ENCODE measurements at regions not wholly inside any gene's neighbourhood (a gene's known extent, or its start where the extent isn't known, plus 50 kb on each side); places are given as distances from the start of the nearest gene placed in this dataset.

DNA sequence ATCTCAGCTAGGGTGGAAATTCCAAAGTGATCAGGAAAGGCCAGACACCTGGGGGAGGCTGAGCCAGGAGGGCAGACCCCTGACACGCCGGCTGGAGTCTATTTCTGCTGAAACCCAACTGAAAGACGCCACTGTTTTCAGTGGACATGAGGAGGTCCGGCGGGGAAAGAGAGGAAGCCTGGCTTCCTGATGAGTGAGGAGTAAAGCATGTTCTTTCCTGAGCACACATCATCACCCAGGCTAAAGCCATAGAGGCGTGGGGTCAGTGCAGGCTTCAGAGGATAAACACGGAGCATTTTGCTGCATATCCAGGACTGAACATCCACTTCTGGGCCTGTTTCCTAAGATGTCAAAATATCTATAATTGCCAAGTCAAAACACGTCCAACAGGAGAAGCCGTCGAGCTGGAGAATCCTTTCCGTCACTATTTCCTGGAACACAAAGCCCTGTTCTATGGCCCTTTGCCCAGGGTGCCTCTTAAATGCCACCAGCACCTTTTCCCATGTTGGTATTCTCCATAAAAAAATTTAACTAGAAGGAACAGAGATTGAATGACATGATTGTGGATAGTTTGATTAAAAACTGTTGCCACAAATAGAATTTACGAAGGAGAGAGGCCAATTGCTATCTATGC, 597.9 kb upstream of the ADAMTS16 start:
- DNase-seq: no peak

- DNase-seq: no peak
Observed at GRCh38 chr5:4544049-4544670, 596.0 kb upstream of the ADAMTS16 start.

GRCh38 chr5:4547547-4547946, 592.6 kb upstream of the ADAMTS16 start:
- no peak for DNase-seq

- DNase-seq: no peak
Observed at GRCh38 chr5:4548341-4548740, 591.8 kb upstream of the ADAMTS16 start.

DNA sequence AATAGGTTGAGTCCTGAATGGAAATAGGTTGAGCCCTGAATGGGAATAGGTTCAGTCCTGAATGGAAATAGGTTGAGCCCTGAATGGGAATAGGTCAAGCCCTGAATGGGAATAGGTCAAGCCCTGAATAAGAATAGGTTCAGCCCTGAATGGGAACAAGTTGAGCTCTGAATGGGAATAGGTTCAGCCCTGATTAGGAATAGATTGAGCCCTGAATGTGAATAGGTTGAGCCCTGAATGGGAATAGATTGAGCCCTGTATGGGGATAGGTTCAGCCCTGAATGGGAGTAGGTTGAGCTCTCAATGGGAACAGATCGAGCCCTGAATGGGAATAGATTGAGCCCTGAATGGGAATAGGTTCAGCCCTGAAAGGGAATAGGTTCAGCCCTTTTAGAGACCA, 590.8 kb upstream of the ADAMTS16 start:
- DNase-seq: no peak

GRCh38 chr5:4551034-4551433, 589.1 kb upstream of the ADAMTS16 start:
- DNase-seq: no peak

DNA sequence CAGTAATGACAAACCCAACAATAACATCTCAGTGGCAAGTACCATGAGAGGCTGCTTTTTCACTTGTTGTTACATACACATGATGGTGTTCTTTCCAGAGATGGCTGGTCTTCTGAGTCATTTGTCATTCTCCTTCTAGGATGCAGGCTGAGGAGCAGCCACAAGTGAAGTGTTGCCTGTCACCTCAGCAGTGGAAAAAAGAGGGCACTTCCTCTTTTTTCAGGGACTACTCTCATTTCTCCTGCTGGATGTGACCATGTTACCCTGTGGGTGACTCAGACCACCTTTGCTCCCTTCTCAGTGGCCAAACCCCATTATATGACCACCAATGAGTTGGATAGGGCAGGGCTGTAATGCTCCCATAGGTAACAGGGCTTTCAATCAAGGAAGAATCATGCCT, 587.0 kb upstream of the ADAMTS16 start:
- no peak for DNase-seq

- no peak for DNase-seq
Observed at GRCh38 chr5:4553978-4554377, 586.2 kb upstream of the ADAMTS16 start.

DNA sequence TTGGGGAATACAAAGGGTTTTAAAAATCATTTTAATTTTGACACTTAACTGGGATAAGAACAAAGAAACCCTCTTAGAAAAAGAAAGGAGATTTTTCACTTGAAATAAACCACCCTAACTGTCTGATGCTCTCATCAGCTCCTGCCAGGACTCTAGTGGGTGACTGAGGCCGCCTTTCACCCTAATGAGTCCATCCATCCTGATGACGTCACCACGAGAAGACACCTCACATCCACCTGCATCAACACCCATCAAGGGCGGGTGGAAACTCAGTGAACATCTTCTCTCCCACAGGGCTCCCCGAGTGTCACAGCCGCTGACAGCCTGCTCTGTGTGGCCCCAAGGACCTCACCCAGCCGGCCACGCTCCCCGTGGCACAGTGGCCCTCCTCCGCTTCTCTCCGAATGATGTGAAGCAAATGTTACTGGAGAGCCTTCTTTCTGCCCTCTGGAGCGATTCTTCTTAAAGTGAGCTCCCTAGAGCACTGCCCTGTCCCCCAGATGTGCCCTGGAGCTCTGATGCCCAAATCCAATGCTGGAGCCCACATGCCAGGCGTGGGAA, 584.3 kb upstream of the ADAMTS16 start:
- no peak for DNase-seq

DNA sequence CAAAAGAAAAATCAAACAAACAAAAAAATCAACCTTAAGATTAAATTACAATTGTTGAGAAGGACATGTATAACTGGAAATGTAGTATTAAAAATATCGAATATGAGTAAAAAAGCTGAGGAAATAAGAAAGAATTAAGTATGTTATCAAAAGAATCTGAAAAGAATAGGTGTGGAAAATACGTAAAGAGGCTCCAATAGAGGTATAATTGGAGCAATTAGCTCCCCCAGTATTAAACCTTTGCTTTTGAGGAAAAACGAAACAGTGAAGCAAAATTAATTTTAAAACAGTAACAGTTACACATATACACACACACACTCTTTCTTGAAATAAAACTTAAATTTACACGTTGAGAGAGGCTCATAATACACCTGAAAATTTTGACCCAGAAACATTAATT, 578.7 kb upstream of the ADAMTS16 start:
- DNase-seq: no peak

DNA sequence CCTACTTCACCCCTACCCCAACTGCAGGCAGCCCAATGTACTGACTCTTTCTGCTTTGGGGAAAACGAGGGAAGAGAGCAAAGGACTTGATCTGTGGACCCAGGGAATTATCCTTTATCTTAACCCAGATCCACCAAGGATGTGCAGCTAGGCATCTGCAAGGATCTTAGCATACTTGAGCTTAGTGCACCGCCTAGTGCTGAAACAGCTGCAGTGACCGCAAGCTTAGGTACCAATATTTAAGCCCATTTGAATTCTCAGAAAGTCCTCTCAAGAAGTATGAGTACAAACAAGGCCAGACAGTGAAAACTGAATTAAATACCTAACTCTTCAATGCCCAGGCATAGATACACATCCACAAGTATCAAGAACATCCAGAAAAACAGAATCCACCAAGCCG, 576.7 kb upstream of the ADAMTS16 start:
- DNase-seq: no peak

DNA sequence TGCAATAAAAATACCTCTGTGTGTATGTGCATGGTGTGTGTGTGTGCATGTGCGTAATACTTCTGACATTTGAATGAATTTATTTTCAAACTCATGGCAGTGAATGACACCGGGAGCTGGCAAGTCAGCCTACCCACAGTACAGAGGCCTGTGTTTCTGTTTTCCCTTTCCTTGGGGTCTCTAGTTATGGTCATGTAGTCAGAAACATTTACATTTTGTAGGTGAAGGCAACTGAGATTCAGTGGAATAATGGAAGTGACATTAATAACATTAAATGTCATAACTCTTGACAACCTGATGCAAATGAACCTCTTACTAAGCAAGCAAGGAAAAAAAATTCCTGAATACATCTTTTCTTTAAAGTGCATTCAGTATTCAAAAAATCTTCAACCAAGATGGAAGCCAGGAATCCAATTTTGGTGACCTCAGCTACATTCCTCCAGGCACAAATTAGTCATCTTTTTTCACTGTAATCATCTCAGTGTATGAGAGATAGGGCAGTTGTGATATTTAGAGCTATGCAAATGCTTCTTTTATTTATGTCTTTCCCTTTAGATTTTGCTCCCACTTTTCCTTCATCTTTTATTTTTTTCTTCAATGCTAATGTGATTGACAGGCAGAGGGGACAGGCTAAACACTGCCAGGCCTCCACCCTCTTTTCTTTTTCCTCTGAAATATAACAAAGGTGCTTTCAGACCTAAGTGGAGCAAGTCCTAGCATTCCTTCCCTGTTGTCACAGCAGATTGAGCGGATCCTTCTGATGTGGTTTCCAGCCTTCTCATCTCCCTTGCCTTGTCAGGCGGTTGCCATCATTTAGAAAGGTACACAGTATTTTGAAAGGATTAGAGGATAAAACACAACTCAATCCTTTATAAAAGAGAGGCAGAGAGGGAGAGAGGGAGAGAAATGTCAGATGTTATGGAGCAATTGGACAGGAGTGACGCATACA, 569.8 kb upstream of the ADAMTS16 start:
- DNase-seq: no peak

DNA sequence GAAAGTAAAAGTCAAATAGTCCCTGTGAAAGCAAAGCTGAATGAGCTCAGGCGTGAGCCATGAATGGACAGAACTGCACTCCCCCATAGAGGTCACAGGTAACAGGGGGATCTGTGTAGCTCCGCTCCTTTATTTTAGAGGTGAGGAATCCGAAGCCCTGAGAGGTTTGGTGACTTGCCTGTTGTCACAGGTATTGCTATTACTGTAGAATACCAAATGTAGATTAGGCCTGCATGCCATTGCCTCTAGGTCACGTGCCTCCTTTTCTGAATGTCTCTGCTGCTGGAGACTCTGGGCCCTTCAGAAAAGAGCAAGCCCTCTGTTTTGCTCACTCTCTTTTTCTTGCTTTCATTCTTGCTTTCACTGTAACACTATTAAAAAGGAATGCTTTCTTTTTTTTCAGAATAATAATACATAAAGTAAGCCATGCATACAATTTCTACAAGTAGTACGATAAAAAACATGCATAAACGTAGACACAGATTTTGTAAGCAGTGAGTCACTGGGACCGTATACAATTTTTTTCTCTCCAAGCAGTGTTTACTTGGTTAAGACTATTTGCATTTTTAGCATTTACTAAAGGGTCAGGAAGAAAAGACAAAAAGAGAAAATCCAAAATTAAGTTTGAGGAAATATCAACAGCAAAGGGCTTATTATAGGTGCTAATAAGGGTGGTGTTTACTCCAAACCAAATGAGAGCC, 568.7 kb upstream of the ADAMTS16 start:
- no peak for DNase-seq

DNA sequence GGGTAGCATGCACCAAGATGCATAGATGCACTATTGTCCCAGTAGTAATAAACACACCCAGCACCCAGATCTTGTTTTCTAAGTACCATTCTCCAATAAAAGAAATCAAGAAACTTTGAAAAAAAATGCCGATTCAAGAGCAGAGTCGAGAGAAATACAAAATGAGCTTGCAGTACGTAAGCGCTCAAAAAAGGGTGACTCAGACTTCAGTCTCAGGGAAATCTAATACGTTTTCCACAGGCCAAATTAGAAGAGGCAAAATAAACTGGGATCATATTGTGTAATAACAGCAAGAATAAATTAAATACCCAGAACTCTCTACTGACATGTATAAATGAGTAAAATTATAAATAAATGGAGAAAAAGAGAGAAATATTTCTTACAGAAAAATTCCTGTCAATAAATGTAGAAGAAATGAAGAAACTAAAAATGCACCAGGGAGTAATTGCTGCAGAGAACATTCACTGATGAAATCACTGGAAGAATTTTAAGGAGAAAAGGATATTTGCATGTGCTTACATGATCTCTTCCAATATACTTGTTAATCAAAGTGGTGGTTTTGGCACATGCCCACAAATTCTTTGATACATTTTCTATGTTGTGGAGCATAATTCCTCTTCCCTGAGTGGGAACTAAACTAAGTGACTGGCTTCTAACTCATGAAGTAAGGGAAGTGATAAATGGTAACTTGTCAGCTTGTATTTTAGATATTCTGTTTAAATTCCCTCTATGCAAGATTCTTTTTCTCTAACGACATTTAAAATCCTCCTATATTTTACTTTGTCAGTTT, 567.6 kb upstream of the ADAMTS16 start:
- DNase-seq: no peak

- no peak for DNase-seq
Observed at GRCh38 chr5:4575608-4576007, 564.5 kb upstream of the ADAMTS16 start.

GRCh38 chr5:4576161-4576748, 563.9 kb upstream of the ADAMTS16 start:
- DNase-seq: no peak

DNA sequence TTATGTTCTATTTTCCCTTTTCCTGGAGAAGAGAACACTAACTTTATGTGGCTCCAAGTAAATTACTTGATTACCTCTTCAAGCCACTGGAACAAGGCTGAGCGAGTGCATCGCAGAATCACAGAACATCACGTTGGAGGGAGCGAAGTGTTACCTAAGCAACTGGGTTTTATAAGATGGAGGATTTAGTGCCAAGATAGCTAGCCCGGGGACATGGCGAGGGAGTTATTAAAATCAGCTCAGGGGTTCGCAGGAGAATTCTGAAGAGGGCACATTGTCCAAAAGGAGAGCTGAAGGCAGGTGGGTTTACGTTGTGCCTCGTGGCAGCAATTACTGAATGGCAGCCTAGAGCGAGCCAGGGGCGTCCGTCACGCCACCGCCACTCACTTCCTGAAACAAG, 563.2 kb upstream of the ADAMTS16 start:
- DNase-seq: no peak

DNA sequence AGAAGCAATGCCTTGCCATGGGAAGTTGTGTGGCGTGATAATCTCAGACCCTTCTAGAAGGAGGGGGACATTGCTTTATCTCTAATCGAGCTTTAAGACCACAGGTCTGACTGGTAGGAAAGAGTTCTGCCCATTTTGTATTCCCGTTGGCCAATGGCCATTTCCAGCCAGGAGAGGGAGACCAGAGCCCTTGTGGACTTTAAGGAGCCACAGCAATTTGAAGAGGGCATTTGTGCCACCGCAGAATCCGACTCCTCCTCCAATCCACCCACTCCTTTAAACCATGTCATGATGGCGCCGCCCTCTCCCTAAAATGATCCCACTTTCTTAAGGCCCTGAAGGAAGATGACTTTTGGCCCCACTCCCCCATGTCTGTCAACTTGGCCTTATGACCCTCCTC, 560.5 kb upstream of the ADAMTS16 start:
- DNase-seq: no peak

DNA sequence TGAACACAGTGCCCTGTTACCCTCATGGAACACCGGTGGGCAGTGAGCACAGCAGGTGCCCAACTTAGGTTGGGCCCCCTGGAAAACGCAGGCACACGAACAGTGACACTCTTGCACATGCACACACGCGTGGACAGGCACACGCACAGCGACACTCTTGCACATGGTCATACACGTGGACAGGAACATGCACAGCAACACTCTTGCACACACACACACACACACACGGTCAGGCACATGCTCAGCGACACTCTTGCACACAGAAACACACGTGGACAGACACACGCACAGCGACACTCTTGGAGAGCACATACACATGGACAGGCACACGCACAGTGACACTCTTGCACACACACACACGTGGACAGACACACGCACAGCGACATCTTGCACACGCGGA, 559.4 kb upstream of the ADAMTS16 start:
- no peak for DNase-seq

DNA sequence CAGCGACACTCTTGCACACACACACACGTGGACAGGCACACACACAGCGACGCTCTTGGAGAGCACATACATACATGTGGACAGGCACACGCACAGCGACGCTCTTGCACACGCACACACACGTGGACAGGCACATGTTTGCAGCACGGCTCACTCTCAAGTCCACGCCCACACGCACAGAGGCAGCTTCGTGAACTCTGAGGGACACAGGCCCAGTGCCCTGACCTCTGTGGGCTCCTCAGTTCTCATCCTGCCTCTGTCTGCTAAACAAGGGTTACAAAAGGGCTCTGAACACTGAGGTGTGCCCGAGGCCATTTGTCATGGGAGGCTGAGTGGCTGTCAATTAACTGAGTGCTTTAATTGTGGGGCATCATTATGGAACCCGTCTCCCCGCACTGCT, 558.8 kb upstream of the ADAMTS16 start:
- DNase-seq: no peak

- DNase-seq: no peak
Observed at GRCh38 chr5:4584982-4585381, 555.1 kb upstream of the ADAMTS16 start.

GRCh38 chr5:4613440-4613839, 526.7 kb upstream of the ADAMTS16 start:
- no peak for DNase-seq
